ENCODE measurements at regions not wholly inside any gene's neighbourhood (a gene's known extent, or its start where the extent isn't known, plus 50 kb on each side); places are given as distances from the start of the nearest gene placed in this dataset.
A peak's percentile ranks its signal among the peaks of the same experiment; 100 is the strongest.

GRCh38 chr11:32290783-32291182, 144.6 kb downstream of the WT1 start (continued):
- TF ChIP-seq SOX13 (IDR thresholded peaks at IDR 0.05) (no peak), SOX13 (CRISPR knock-in tag; conservative IDR thresholded peaks at IDR 0.05 in 1 of 2, IDR thresholded peaks at IDR 0.05 in 1 of 2) (peak in 1 of 2 experiments; percentile 77; a peak in 2 of 4 replicates), SRSF9 (IDR thresholded peaks at IDR 0.05; ENCODE audit: borderline replicate concordance, insufficient read depth, low read depth, low read length, poor library complexity, severe bottlenecking) (no peak), ZNF260 (CRISPR knock-in tag; IDR thresholded peaks at IDR 0.05; ENCODE audit: borderline replicate concordance, low read depth) (no peak), ZNF891 (CRISPR knock-in tag; IDR thresholded peaks at IDR 0.05) (no peak), UBTF (CRISPR knock-in tag; IDR thresholded peaks at IDR 0.05) (no peak), ZNF652 (CRISPR knock-in tag; IDR thresholded peaks at IDR 0.05; ENCODE audit: borderline replicate concordance, low read depth) (no peak), ZNF251 (CRISPR knock-in tag; IDR thresholded peaks at IDR 0.05) (no peak), ZNF7 (CRISPR knock-in tag; IDR thresholded peaks at IDR 0.05) (no peak), ATF3 (CRISPR knock-in tag; IDR thresholded peaks at IDR 0.05) (no peak), KDM4B (CRISPR knock-in tag; IDR thresholded peaks at IDR 0.05) (no peak), MZF1 (CRISPR knock-in tag; IDR thresholded peaks at IDR 0.05; ENCODE audit: borderline replicate concordance) (no peak), ZNF572 (CRISPR knock-in tag; IDR thresholded peaks at IDR 0.05) (no peak), DNMT1 (CRISPR knock-in tag; IDR thresholded peaks at IDR 0.05) (no peak), KAT7 (CRISPR knock-in tag; IDR thresholded peaks at IDR 0.05; ENCODE audit: borderline replicate concordance) (no peak), ZNF326 (CRISPR knock-in tag; IDR thresholded peaks at IDR 0.05; ENCODE audit: borderline replicate concordance) (no peak), FOXA1 (IDR thresholded peaks at IDR 0.05) (no peak), FOXA1 (CRISPR knock-in tag; IDR thresholded peaks at IDR 0.05) (no peak), MEF2D (CRISPR knock-in tag; IDR thresholded peaks at IDR 0.05) (no peak), ETV6 (CRISPR knock-in tag; conservative IDR thresholded peaks at IDR 0.05) (no peak), ZNF512 (CRISPR knock-in tag; IDR thresholded peaks at IDR 0.05) (no peak), ZNF841 (CRISPR knock-in tag; IDR thresholded peaks at IDR 0.05; ENCODE audit: borderline replicate concordance) (no peak), ZBTB26 (CRISPR knock-in tag; IDR thresholded peaks at IDR 0.05; ENCODE audit: borderline replicate concordance) (no peak), CBX2 (IDR thresholded peaks at IDR 0.05; ENCODE audit: low read depth, low read length) (no peak), CBX2 (CRISPR knock-in tag; IDR thresholded peaks at IDR 0.05; ENCODE audit: low read depth) (no peak), GPBP1L1 (CRISPR knock-in tag; IDR thresholded peaks at IDR 0.05) (no peak), POGZ (CRISPR knock-in tag; IDR thresholded peaks at IDR 0.05) (no peak)
